ENCODE measurements at regions not wholly inside any gene's neighbourhood (a gene's known extent, or its start where the extent isn't known, plus 50 kb on each side); places are given as distances from the start of the nearest gene placed in this dataset.
"Not testable (repeated sequence)": the region's sequence is repeated elsewhere in the genome, so short reads cannot be mapped to it uniquely, and the experiment has no call there.

DNA sequence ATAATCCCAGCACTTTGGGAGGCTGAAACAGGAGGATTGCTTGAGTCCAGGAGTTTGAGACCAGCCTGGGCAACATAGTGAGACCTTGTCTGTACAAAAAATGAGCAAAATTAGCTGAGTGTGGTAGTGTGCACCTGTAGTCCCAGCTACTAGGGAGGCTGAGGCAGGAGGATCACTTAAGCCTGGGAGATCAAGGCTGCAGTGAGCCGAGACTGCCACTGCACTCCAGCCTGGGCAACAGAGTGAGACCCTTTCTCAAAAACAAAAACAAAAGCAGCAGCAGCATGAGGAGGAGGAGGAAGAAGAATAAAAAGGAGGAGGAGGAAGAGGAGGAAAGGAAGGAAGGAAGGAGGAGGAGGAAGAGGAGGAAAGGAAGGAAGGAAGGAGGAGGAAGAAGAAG is 116.5 kb upstream of the TDRD3 start:
- not testable (repeated sequence) for TF ChIP-seq EP300, POLR2AphosphoS5 (IDR thresholded peaks at IDR 0.05)
- TF ChIP-seq, protein P1, sequence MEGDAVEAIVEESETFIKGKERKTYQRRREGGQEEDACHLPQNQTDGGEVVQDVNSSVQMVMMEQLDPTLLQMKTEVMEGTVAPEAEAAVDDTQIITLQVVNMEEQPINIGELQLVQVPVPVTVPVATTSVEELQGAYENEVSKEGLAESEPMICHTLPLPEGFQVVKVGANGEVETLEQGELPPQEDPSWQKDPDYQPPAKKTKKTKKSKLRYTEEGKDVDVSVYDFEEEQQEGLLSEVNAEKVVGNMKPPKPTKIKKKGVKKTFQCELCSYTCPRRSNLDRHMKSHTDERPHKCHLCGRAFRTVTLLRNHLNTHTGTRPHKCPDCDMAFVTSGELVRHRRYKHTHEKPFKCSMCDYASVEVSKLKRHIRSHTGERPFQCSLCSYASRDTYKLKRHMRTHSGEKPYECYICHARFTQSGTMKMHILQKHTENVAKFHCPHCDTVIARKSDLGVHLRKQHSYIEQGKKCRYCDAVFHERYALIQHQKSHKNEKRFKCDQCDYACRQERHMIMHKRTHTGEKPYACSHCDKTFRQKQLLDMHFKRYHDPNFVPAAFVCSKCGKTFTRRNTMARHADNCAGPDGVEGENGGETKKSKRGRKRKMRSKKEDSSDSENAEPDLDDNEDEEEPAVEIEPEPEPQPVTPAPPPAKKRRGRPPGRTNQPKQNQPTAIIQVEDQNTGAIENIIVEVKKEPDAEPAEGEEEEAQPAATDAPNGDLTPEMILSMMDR (IDR thresholded peaks at IDR 0.05), result not testable (repeated sequence)
